Endometrium (tissue), 2 donors: ENCODE measurements at regions not wholly inside any gene's neighbourhood (a gene's known extent, or its start where the extent isn't known, plus 50 kb on each side); places are given as distances from the start of the nearest gene placed in this dataset.
"Not testable (repeated sequence)": the region's sequence is repeated elsewhere in the genome, so short reads cannot be mapped to it uniquely, and the experiment has no call there.

ENCODE experiments used
- FAIRE-seq: peaks from 2 replicates; lab custom pipeline; 2012; peaks lifted over from hg19 to GRCh38; lab: Jason Lieb, UNC
- donor health status: control.
- donor health status: control.

DNA sequence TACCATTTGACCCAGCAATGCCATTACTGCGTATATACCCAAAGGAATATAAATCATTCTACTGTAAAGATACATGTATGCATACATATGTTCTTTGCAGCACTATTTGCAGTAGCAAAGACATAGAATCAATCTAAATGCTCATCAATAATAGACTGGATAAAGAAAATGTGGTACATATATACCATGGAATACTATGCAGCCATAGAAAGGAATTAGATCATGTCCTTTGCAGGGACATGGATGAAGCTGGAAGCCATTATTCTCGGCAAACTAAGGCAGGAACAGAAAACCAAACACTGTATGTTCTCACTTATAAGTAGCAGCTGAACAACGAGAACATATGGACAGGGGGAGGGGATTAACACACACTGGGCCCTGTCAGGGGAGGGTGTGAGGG, 54.8 kb upstream of the ZNF30 start:
- not testable (repeated sequence) for FAIRE-seq

- no peak for FAIRE-seq
Observed at GRCh38 chr19:34867631-34868030, 59.1 kb upstream of the ZNF30 start.

- FAIRE-seq: not testable (repeated sequence)
Observed at GRCh38 chr19:34865225-34865624, 61.5 kb upstream of the ZNF30 start.

GRCh38 chr19:34859823-34860736, 66.6 kb upstream of the ZNF30 start:
- not testable (repeated sequence) for FAIRE-seq

DNA sequence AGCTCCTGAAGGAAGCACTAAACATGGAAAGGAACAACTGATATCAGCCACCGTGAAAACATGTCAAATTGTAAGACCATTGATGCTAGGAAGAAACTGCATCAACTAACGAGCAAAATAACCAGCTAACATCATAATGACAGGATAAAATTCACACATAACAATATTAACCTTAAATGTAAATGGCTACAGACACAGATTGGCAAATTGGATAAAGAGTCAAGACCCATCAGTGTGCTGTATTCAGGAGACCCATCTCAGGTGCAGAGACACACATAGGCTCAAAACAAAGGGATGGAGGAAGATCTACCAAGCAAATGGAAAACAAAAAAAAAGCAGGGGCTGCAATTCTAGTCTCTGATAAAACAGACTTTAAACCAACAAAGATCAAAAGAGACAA, 67.4 kb upstream of the ZNF30 start:
- FAIRE-seq: not testable (repeated sequence)

DNA sequence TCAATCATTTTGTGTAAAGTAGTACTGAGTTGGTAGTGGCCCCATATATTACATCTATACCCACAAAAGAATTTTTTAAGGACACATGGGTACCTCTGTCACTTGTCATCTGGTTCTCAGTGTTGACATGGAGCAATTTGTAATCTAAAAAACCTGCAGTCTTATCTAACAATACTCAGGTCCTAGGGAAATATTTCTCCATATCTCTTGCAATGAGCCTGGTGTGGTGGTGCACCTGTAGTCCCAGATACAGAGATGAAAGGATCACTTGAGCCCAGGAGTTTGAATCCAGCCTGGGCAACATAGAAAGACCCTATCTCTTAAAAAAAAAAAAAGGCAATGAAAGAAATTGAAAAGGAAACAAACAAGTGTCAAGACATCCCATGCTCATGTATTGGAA, 70.7 kb upstream of the ZNF30 start:
- no peak for FAIRE-seq

DNA sequence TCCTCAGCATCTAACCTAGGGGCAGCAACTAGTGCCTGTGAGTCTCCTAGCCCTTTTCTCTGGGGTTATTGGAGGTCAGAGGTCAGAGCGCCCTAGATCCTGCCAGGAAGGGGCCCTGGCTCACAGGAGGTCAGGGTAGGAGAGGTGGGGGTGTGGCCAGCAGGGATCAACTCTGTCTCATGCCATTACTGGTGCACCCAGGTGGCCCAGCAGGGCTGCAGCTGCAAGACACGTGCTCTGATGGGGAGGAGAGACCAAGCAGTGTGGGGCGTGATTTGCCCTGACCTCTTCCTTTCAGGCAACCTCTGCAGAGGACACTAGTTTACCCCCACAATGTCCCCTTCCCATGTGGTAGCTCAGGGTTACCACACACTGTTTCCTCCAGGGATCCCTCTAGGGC, 73.3 kb upstream of the ZNF30 start:
- FAIRE-seq: no peak

GRCh38 chr19:34852669-34853068, 74.0 kb upstream of the ZNF30 start:
- no peak for FAIRE-seq

GRCh38 chr19:34851277-34851804, 75.4 kb upstream of the ZNF30 start:
- FAIRE-seq: no peak

GRCh38 chr19:34847393-34847792, 74.4 kb upstream of the ZNF599 start:
- FAIRE-seq: no peak

GRCh38 chr19:34844277-34844676, 71.3 kb upstream of the ZNF599 start:
- FAIRE-seq: no peak

DNA sequence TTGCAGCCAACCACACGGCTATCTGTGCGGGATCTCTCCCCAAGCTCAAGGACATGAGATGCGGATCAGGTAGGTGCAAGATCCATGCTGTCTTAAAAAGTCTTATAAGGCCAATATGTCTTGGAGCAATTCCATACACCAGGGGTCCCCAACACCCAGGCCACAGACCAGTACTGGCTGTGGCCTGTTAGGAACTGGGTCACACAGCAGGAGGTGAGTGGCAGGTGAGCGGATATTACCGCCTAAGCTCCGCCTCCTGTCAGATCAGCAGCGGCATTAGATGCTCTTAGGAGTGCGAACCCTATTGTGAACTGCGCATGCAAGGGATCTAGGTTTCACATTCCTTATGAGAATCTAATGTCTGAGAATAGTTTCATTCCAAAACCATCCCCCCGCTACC, 68.8 kb upstream of the ZNF599 start:
- FAIRE-seq: no peak

GRCh38 chr19:34838753-34839431, 65.9 kb upstream of the ZNF599 start:
- FAIRE-seq: no peak

DNA sequence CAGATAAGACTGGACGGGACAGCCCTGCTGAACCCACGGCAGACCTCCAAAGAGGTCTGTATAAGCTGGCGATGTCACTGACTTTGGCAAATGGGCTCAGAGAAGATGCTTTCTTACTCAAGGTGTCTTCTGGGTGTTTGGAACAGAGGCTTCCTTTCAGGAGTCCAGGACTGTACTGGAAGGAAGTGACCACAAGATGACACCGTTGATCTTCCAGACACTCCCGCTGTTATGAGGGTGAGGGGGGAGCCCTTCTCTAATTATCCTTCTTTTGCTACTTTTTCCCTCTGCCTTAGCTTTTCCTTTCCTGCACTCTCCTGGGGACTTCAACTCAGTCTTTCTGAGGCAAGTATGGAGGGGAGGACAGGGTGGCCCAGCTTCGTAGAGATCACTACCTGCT, 65.2 kb upstream of the ZNF599 start:
- no peak for FAIRE-seq

GRCh38 chr19:34837262-34837661, 64.2 kb upstream of the ZNF599 start:
- FAIRE-seq: no peak

- FAIRE-seq: no peak
Observed at GRCh38 chr19:34835631-34836351, 62.8 kb upstream of the ZNF599 start.

GRCh38 chr19:34834472-34835061, 61.6 kb upstream of the ZNF599 start:
- no peak for FAIRE-seq

GRCh38 chr19:34832581-34833112, 59.6 kb upstream of the ZNF599 start:
- FAIRE-seq: no peak

DNA sequence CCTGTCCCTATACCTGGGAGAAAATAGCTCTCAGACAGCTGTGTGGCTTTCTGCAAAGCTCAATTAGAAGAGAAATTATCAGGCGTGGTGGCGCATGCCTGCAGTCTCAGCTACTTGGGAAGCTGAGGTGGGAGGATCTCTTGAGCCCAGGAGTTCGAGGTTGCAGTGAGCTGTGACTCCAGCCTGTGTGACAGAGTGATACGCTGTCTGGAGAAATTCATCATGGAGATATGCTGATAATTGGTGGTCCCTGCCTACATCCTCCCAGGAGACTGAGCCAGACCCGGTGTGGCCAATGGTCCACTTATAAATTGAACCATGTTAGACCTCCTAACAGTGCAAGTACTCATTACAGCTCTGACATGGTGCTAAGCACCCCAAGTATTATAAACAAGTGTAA, 58.7 kb upstream of the ZNF599 start:
- no peak for FAIRE-seq

DNA sequence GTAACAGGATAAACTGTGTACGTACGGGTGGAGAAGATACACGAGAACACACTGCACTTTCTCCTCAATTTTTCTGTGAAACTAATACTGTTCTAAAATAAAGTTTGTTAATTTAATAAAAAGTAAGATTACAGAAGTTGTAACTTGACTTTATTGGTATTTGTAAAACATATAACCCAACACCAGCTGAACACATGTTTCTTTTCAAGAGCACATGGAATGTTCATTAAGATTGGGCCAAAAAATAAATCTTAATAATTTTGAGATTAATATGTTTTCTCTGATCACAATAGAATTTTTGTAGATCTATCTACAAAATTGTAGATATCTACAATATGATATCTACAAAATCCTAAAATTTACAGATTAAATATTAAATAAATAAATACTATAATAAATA, 55.1 kb upstream of the ZNF599 start:
- FAIRE-seq: peak; percentile 62

- FAIRE-seq: no peak
Observed at GRCh38 chr19:34825212-34825611, 52.2 kb upstream of the ZNF599 start.

DNA sequence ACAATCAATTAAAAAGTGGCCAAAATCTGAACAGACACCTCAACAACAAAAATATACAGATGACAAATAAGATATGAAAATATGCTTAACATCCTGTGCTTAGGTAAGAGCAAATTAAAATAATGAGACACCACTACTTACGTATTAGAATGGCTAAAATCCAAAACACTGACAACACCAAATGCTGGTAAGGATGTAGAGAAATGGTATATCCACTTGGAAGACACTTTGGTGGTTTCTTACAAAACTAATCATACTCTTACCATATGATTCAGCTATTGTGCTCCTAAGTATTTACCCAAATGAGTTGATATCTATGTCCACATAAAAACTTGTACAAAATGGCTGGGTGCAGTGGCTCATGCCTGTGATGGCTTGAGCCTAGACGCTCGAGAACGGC, 51.7 kb upstream of the ZNF599 start:
- no peak for FAIRE-seq
